PC-3 (cell line): ENCODE measurements at regions not wholly inside any gene's neighbourhood (a gene's known extent, or its start where the extent isn't known, plus 50 kb on each side); places are given as distances from the start of the nearest gene placed in this dataset.

ENCODE experiments used
- ATAC-seq: fragments of 200-7000 bp; cut with Tn5 transposase; 2 replicates; pipeline ENCODE4 v1.9.1; 2020; ENCODE audit warnings: mild to moderate bottlenecking, moderate library complexity
- BruUV-seq: library from RNA; stranded (reverse); fragments of 400-500 nt; replicated peaks from 2 replicates; lab custom pipeline; 2021; lab: Mats Ljungman, UMichigan
- CTCF ChIA-PET: fragments of 300-600 bp; sonication (Branson Sonifier 250); formaldehyde crosslinking; loops from one replicate; lab custom pipeline; 2022; ENCODE audit warnings: antibody characterized with exemption; lab: Charles Lee
- POLR2A ChIA-PET: fragments of 300-600 bp; sonication (Branson Sonifier 250); formaldehyde crosslinking; loops from one replicate; lab custom pipeline; 2022; ENCODE audit warnings: antibody characterized with exemption; ENCODE audit not compliant: unreplicated experiment; lab: Charles Lee
- DNase-seq: peaks from one replicate; pipeline ENCODE4 v3.0.0-alpha.2; 2015
- H2AFZ ChIP-seq: fragments of 300-600 bp; sonication (generic); 2 replicates; pipeline ENCODE4 v1.6.0; 2016; ENCODE audit warnings: antibody characterized with exemption, low read length
- H3F3A ChIP-seq: fragments of 300-600 bp; sonication (generic); one replicate; pipeline ENCODE4 v1.6.0; 2017; ENCODE audit warnings: antibody characterized with exemption, low read length, control low read depth, mild to moderate bottlenecking; ENCODE audit not compliant: unreplicated experiment
- H3K27ac ChIP-seq: fragments of 300-600 bp; sonication (generic); 2 replicates; pipeline ENCODE4 v1.5.1; 2016; ENCODE audit warnings: mild to moderate bottlenecking, low read length
- H3K27me3 ChIP-seq: fragments of 300-600 bp; sonication (generic); 2 replicates; pipeline ENCODE4 v1.6.1; 2016; ENCODE audit warnings: low read length, mixed read lengths
- H3K36me3 ChIP-seq: fragments of 300-600 bp; sonication (generic); 2 replicates; pipeline ENCODE4 v1.6.1; 2016; ENCODE audit warnings: low read depth, mixed run types, low read length, mixed read lengths
- H3K4me1 ChIP-seq: fragments of 300-600 bp; sonication (generic); 2 replicates; pipeline ENCODE4 v1.5.1; 2016; ENCODE audit warnings: low read length; ENCODE audit not compliant: insufficient read depth
- H3K4me2 ChIP-seq: fragments of 300-600 bp; sonication (generic); 2 replicates; pipeline ENCODE4 v1.6.0; 2016; ENCODE audit warnings: low read length
- H3K4me3 ChIP-seq: fragments of 300-600 bp; sonication (generic); 2 replicates; pipeline ENCODE4 v1.5.1; 2016; ENCODE audit warnings: mild to moderate bottlenecking, low read length, mixed read lengths
- H3K79me2 ChIP-seq: fragments of 300-600 bp; sonication (generic); 2 replicates; pipeline ENCODE4 v1.6.1; 2017; ENCODE audit warnings: low read length, mixed read lengths
- H3K9ac ChIP-seq: fragments of 300-600 bp; sonication (generic); 2 replicates; pipeline ENCODE4 v1.6.0; 2016; ENCODE audit warnings: mild to moderate bottlenecking, low read length
- H3K9me2 ChIP-seq: fragments of 300-600 bp; sonication (generic); replicated peaks from 2 replicates; pipeline ENCODE4 v1.6.1; 2016; ENCODE audit warnings: mixed run types, low read length, mixed read lengths
- H3K9me3 ChIP-seq: fragments of 300-600 bp; sonication (generic); 2 replicates; pipeline ENCODE4 v1.6.1; 2016; ENCODE audit warnings: low read length, mixed read lengths
- H4K20me1 ChIP-seq: fragments of 300-600 bp; sonication (generic); 2 replicates; pipeline ENCODE4 v1.6.1; 2016; ENCODE audit warnings: low read length, mixed read lengths
- CTCF ChIP-seq: fragments of 300-600 bp; sonication (generic); conservative IDR thresholded peaks from 2 replicates; pipeline ENCODE4 v1.5.1; 2017; ENCODE audit warnings: antibody characterized with exemption, low read depth, mild to moderate bottlenecking, low read length
- EZH2 ChIP-seq: fragments of 300-600 bp; sonication (generic); IDR thresholded peaks from one replicate; pipeline ENCODE4 v1.6.1; 2017; ENCODE audit warnings: antibody characterized with exemption, mild to moderate bottlenecking, low read length; ENCODE audit not compliant: unreplicated experiment
- EZH2phosphoT487 ChIP-seq: fragments of 300-600 bp; sonication (generic); IDR thresholded peaks from 2 replicates; pipeline ENCODE4 v1.6.1; 2018; ENCODE audit warnings: mild to moderate bottlenecking, antibody characterized with exemption, low read length, borderline replicate concordance
- intact Hi-C: fragments of 100-400 bp; cut with micrococcal nuclease; formaldehyde crosslinking; loops from 2 replicates; pipeline ENCODE4 v1.9.0; 2023

- Histone ChIP-seq H3K9me2 (no peaks in the 10 kb centered on the region), H3K9ac (no peak overlapping the region), H3K4me2 (no peak overlapping the region), H3K27ac (no peak overlapping the region), H3K4me3 (no peak overlapping the region), H3F3A (no peaks in the 10 kb centered on the region), H4K20me1 (no peaks in the 10 kb centered on the region), H3K79me2 (no peaks in the 10 kb centered on the region), H3K4me1 (no peaks in the 10 kb centered on the region), H3K36me3 (no peaks in the 10 kb centered on the region), H2AFZ (no peak overlapping the region), H3K27me3 (no peaks in the 10 kb centered on the region), H3K9me3 (no peaks in the 10 kb centered on the region)
- ChIA-PET CTCF (no interaction called here), POLR2A (no interaction called here)
- ATAC-seq, result no peak
- intact Hi-C loops, result no loop called here
- DNase-seq, result no peak
- no TSS peak for BruUV-seq
- TF ChIP-seq EZH2 (no peak), EZH2phosphoT487 (no peak), CTCF (no peak)
These were observed 131.7 kb downstream of the MYCN start for GRCh38 chr2:16071865-16072637.

DNA sequence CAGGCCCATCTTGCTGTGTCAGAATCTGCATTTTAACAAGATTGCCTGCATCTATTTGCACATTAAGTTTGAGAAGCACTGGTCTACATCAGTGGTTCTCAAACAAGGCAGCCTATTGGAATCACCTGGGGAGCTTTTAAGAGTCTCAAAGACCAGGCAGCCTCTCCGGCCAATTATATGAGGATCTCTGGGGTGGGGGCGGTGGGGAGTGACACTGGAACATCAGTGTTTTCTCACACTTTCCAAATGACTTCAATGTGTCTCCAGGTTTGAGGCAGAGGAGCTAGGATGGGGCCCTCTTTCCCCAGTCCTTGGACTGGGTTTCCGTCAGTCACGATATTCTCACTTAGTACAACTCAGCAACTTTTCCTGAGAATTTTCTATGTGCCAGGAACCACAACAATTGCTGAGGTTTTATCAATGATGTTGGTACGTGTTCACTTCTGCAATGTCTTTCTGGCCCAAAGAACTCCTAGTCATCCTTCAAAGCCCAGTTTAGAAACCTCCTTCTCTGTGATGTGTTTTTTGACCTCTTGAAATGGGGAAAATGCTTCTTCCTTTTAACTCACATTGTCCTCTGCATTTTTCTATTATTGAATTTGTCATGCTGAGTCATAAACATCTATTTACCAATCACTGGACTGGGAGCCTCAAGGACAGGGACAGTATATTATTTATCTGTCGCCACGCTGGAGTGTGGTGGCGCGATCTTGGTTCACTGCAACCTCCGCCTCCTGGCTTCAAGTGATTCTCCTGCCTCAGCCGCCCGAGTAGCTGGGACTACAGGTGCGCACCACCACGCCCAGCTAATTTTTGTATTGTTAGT, 130.9 kb downstream of the MYCN start:
- no peaks in the 10 kb centered on the region for H3K9me3 ChIP-seq
- CTCF ChIA-PET, result no interaction called here
- POLR2A ChIA-PET, result no interaction called here

More for the DNA sequence above, 130.9 kb downstream of the MYCN start:
- Histone ChIP-seq H3K4me3 (no peak overlapping the region), H2AFZ (no peak overlapping the region), H3K4me2 (no peak overlapping the region), H3K9me2 (no peaks in the 10 kb centered on the region), H4K20me1 (no peaks in the 10 kb centered on the region), H3K79me2 (no peaks in the 10 kb centered on the region), H3K27me3 (no peaks in the 10 kb centered on the region), H3K27ac (no peak overlapping the region), H3K4me1 (no peaks in the 10 kb centered on the region), H3K36me3 (no peaks in the 10 kb centered on the region), H3F3A (no peaks in the 10 kb centered on the region), H3K9ac (no peak overlapping the region)
- BruUV-seq, result no TSS peak
- no peak for TF ChIP-seq CTCF
- TF ChIP-seq EZH2phosphoT487, result no peak
- no peak for TF ChIP-seq EZH2
- intact Hi-C loops, result no loop called here
- ATAC-seq (no peak), DNase-seq (no peak)
